CD4-positive, alpha-beta T cell (primary cell): ENCODE measurements at regions not wholly inside any gene's neighbourhood (a gene's known extent, or its start where the extent isn't known, plus 50 kb on each side); places are given as distances from the start of the nearest gene placed in this dataset.

Source experiments
- ATAC-seq: fragments of 200-7000 bp; cut with Tn5 transposase; one replicate; pipeline ENCODE4 v1.10.0; 2022; ENCODE audit warnings: mild to moderate bottlenecking; ENCODE audit not compliant: poor library complexity
- CTCF ChIA-PET: fragments of 350-600 bp; sonication (Branson Sonifier 250); formaldehyde crosslinking; loops from one replicate; lab custom pipeline; 2021; ENCODE audit warnings: antibody characterized with exemption, inconsistent platforms; lab: Charles Lee
- POLR2A ChIA-PET: fragments of 350-600 bp; sonication (Branson Sonifier 250); formaldehyde crosslinking; loops from one replicate; lab custom pipeline; 2021; ENCODE audit warnings: antibody characterized with exemption, inconsistent platforms; lab: Charles Lee
- DNase-seq, 14 experiments: peaks; one replicate each; pipeline ENCODE4 v3.0.0-alpha.2; 2013 to 2020; ENCODE audit warnings: mixed read lengths in 2 of 14
- H3K27ac ChIP-seq, 2 donors: one replicate each; pipeline versions ENCODE4 v1.5.1 to v1.7.0; 2013; ENCODE audit warnings: low read length in 2 of 2, low read depth in 1 of 2, mild to moderate bottlenecking in 1 of 2
- H3K27me3 ChIP-seq, 2 experiments: 1 replicate in 1 of 2; 2 replicates in 1 of 2; pipeline versions ENCODE4 v1.6.1 to v1.7.0; 2013; ENCODE audit warnings: low read length in 2 of 2, control low read depth in 1 of 2, mild to moderate bottlenecking in 1 of 2, moderate library complexity in 1 of 2; ENCODE audit not compliant: insufficient read depth in 2 of 2, control insufficient read depth in 1 of 2
- H3K36me3 ChIP-seq: one replicate; pipeline ENCODE4 v1.6.1; 2013; ENCODE audit warnings: low read length, control low read depth; ENCODE audit not compliant: insufficient read depth
- H3K4me1 ChIP-seq: one replicate; pipeline ENCODE4 v1.6.1; 2013; ENCODE audit warnings: low read length, control low read depth; ENCODE audit not compliant: insufficient read depth
- H3K4me3 ChIP-seq: one replicate; pipeline ENCODE4 v1.5.1; 2013; ENCODE audit warnings: mild to moderate bottlenecking, low read length, moderate library complexity
- H3K9me3 ChIP-seq, 2 experiments: 1 replicate in 1 of 2; 2 replicates in 1 of 2; pipeline versions ENCODE4 v1.6.1 to v1.7.0; 2013; ENCODE audit warnings: low read length in 2 of 2, mild to moderate bottlenecking in 2 of 2, control low read depth in 1 of 2, moderate library complexity in 1 of 2; ENCODE audit not compliant: control insufficient read depth in 1 of 2, insufficient read depth in 1 of 2
- H3K27ac Mint-ChIP-seq: one replicate; pipeline ENCODE4 v1.8.0; 2020; ENCODE audit warnings: mixed read lengths
- H3K27me3 Mint-ChIP-seq: one replicate; pipeline ENCODE4 v1.8.0; 2021; ENCODE audit warnings: mixed read lengths
- H3K36me3 Mint-ChIP-seq: one replicate; pipeline ENCODE4 v1.8.0; 2021; ENCODE audit warnings: low read depth, mixed read lengths
- H3K4me1 Mint-ChIP-seq: one replicate; pipeline ENCODE4 v1.8.0; 2021; ENCODE audit warnings: low read depth, mixed read lengths
- H3K4me3 Mint-ChIP-seq: one replicate; pipeline ENCODE4 v1.8.0; 2020; ENCODE audit warnings: mild to moderate bottlenecking, mixed read lengths
- H3K9me3 Mint-ChIP-seq: one replicate; pipeline ENCODE4 v1.8.0; 2020; ENCODE audit warnings: mixed read lengths
- CTCF ChIP-seq: fragments of 200-600 bp; IDR thresholded peaks from one replicate; pipeline ENCODE4 v1.8.0; 2022; ENCODE audit warnings: antibody characterized with exemption, mild to moderate bottlenecking
- intact Hi-C, 2 experiments: fragments of 100-400 bp; cut with DNase I in 1 of 2; cut with micrococcal nuclease in 1 of 2; formaldehyde crosslinking; loops; one replicate each; pipeline versions ENCODE4 v1.15.1 to v1.9.0; 2023 to 2025; cut with DNase I, micrococcal nuclease

- ChIA-PET CTCF (no interaction called here), POLR2A (no interaction called here)
Observed at GRCh38 chr22:49525360-49525759, 302.3 kb downstream of the BRD1 start.

GRCh38 chr22:49524362-49524761 is 303.3 kb downstream of the BRD1 start:
- intact Hi-C loops: no loop called here
- H3K9me3 ChIP-seq: peaks cover 0 to 3% of the 10 kb centered on the region in 2 experiments
- TF ChIP-seq CTCF: no peak
- no peak for DNase-seq
- Mint-ChIP-seq H3K4me1 (no peaks in the 10 kb centered on the region), H3K36me3 (peaks cover 10% of the 10 kb centered on the region), H3K27ac (no peak overlapping the region), H3K4me3 (no peak overlapping the region), H3K9me3 (no peaks in the 10 kb centered on the region), H3K27me3 (no peaks in the 10 kb centered on the region)
- H3K4me1 ChIP-seq: no peaks in the 10 kb centered on the region
- H3K4me3 ChIP-seq: no peak overlapping the region
- no peaks in the 10 kb centered on the region for H3K27me3 ChIP-seq
- ChIA-PET POLR2A (no interaction called here), CTCF (no interaction called here)
- no peak overlapping the region for H3K27ac ChIP-seq
- ATAC-seq: no peak
- H3K36me3 ChIP-seq: no peaks in the 10 kb centered on the region

More at GRCh38 chr22:49525360-49525759, 302.3 kb downstream of the BRD1 start:
- Histone ChIP-seq H3K27ac (no peak overlapping the region), H3K4me1 (no peaks in the 10 kb centered on the region), H3K4me3 (no peak overlapping the region), H3K9me3 (peaks cover 0 to 6% of the 10 kb centered on the region in 2 experiments), H3K36me3 (no peaks in the 10 kb centered on the region), H3K27me3 (no peaks in the 10 kb centered on the region)
- peaks cover 14% of the 10 kb centered on the region for H3K36me3 Mint-ChIP-seq
- no peaks in the 10 kb centered on the region for H3K4me1 Mint-ChIP-seq
- H3K4me3 Mint-ChIP-seq: no peak overlapping the region
- no peak overlapping the region for H3K27ac Mint-ChIP-seq
- H3K27me3 Mint-ChIP-seq: no peaks in the 10 kb centered on the region
- intact Hi-C loops: no loop called here
- ATAC-seq: no peak
- TF ChIP-seq CTCF: no peak
- no peak for DNase-seq
- no peaks in the 10 kb centered on the region for H3K9me3 Mint-ChIP-seq

GRCh38 chr22:49523374-49524008 is 304.2 kb downstream of the BRD1 start:
- TF ChIP-seq CTCF: no peak

More at GRCh38 chr22:49523374-49524008, 304.2 kb downstream of the BRD1 start:
- Histone ChIP-seq H3K27ac (no peak overlapping the region), H3K4me1 (no peaks in the 10 kb centered on the region), H3K27me3 (no peaks in the 10 kb centered on the region), H3K9me3 (no peaks in the 10 kb centered on the region), H3K4me3 (no peak overlapping the region), H3K36me3 (no peaks in the 10 kb centered on the region)
- Mint-ChIP-seq H3K9me3 (no peaks in the 10 kb centered on the region), H3K36me3 (peaks cover 10% of the 10 kb centered on the region), H3K27ac (no peak overlapping the region), H3K4me1 (no peaks in the 10 kb centered on the region), H3K4me3 (no peak overlapping the region), H3K27me3 (no peaks in the 10 kb centered on the region)
- DNase-seq: no peak
- intact Hi-C loops: no loop called here
- CTCF ChIA-PET: no interaction called here
- ATAC-seq: no peak
- POLR2A ChIA-PET: no interaction called here
